ENCODE measurements at regions not wholly inside any gene's neighbourhood (a gene's known extent, or its start where the extent isn't known, plus 50 kb on each side); places are given as distances from the start of the nearest gene placed in this dataset.

DNA sequence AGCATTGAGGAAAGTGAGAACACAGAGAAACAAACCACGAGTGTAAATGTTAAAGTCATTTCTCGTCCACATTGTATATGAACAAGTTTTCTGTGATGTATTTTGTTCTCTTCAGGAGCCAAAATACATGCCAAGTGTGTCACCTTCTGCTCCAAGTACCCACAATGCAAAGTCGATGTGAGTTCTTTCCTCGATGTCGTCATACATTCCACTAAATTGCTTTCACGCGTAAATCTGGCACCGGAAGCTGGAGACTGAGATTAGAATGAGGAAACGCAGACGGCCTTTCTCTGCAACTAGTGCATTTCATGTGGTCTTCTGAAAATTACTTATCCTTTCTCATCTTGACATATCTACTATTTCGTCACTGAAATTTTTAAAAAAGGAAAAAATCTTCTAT, 118.5 kb upstream of the SALL3 start:
- H3K36me3 ChIP-seq (ENCODE audit: control insufficient read depth in 1 of 2, insufficient read depth in 2 of 2, low read length in 2 of 2), result no peaks in the 10 kb centered on the region
- no peaks in the 10 kb centered on the region for H3K4me1 ChIP-seq (ENCODE audit: control insufficient read depth in 1 of 2, insufficient read depth in 2 of 2, low read length in 2 of 2)
- H3K27me3 ChIP-seq (ENCODE audit: low read depth, low read length), result no peaks in the 10 kb centered on the region
- no peaks in the 10 kb centered on the region for H3K9me3 ChIP-seq (ENCODE audit: control insufficient read depth in 1 of 2, low read length in 2 of 2)
- H3K27ac ChIP-seq (ENCODE audit: low read length), result no peak overlapping the region
- no peak overlapping the region for H3K4me3 ChIP-seq (ENCODE audit: low read depth in 1 of 2, low read length in 2 of 2)

DNA sequence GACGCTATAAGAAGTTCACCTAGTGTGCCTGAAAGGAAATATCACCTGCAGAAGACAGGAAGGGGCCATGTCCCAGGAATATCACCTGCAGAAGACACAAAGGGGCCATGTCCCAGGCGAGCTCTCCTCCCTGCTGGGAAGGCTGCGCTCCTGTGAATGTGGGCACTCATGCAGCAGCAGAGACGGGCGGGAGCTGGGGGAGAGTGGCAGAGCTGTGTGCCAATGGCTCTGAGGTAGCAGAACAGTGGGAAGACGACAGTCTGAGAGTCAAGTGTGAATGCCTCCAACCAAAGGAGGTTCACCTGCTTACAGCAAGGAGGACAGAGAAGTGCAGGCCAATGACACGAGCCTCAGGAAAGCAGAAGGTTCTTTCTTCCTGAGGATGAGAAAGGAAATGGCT, 117.9 kb upstream of the SALL3 start:
- H3K9me3 ChIP-seq (ENCODE audit: control insufficient read depth in 1 of 2, low read length in 2 of 2), result no peaks in the 10 kb centered on the region
- H3K4me1 ChIP-seq (ENCODE audit: control insufficient read depth in 1 of 2, insufficient read depth in 2 of 2, low read length in 2 of 2), result no peaks in the 10 kb centered on the region
- H3K4me3 ChIP-seq (ENCODE audit: low read depth in 1 of 2, low read length in 2 of 2), result no peak overlapping the region
- H3K36me3 ChIP-seq (ENCODE audit: control insufficient read depth in 1 of 2, insufficient read depth in 2 of 2, low read length in 2 of 2), result no peaks in the 10 kb centered on the region
- no peak overlapping the region for H3K27ac ChIP-seq (ENCODE audit: low read length)
- no peaks in the 10 kb centered on the region for H3K27me3 ChIP-seq (ENCODE audit: low read depth, low read length)

DNA sequence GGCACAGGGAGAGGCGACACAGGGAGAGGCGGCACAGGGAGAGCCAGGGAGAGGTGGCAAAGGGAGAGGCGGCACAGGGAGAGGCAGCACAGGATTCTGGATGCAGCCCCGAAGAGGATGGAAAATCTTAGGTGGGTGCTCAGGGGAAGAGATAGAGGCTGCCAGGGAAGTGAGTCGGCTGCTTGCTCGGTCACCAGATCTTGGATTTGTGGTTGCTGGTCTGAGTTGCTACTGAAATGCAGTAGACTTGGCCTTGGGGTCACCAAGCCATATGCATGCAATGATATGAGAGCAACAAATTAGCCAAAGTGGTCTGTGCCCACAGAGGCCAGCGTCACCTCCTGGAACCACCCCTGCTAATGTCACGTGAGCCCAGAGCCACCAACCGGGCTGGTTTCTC, 117.2 kb upstream of the SALL3 start:
- no peaks in the 10 kb centered on the region for H3K9me3 ChIP-seq (ENCODE audit: control insufficient read depth in 1 of 2, low read length in 2 of 2)
- H3K27me3 ChIP-seq (ENCODE audit: low read depth, low read length), result no peaks in the 10 kb centered on the region
- H3K36me3 ChIP-seq (ENCODE audit: control insufficient read depth in 1 of 2, insufficient read depth in 2 of 2, low read length in 2 of 2), result no peaks in the 10 kb centered on the region
- H3K4me1 ChIP-seq (ENCODE audit: control insufficient read depth in 1 of 2, insufficient read depth in 2 of 2, low read length in 2 of 2), result no peaks in the 10 kb centered on the region
- H3K27ac ChIP-seq (ENCODE audit: low read length), result no peak overlapping the region
- no peak overlapping the region for H3K4me3 ChIP-seq (ENCODE audit: low read depth in 1 of 2, low read length in 2 of 2)

GRCh38 chr18:78865056-78865598, 114.5 kb upstream of the SALL3 start:
- Histone ChIP-seq H3K27me3 (ENCODE audit: low read depth, low read length) (no peaks in the 10 kb centered on the region), H3K36me3 (ENCODE audit: control insufficient read depth in 1 of 2, insufficient read depth in 2 of 2, low read length in 2 of 2) (no peaks in the 10 kb centered on the region), H3K27ac (ENCODE audit: low read length) (no peak overlapping the region), H3K4me1 (ENCODE audit: control insufficient read depth in 1 of 2, insufficient read depth in 2 of 2, low read length in 2 of 2) (no peaks in the 10 kb centered on the region), H3K9me3 (ENCODE audit: control insufficient read depth in 1 of 2, low read length in 2 of 2) (no peaks in the 10 kb centered on the region), H3K4me3 (ENCODE audit: low read depth in 1 of 2, low read length in 2 of 2) (no peak overlapping the region)

- H3K27ac ChIP-seq (ENCODE audit: low read length), result no peak overlapping the region
- H3K4me3 ChIP-seq (ENCODE audit: low read depth in 1 of 2, low read length in 2 of 2), result no peak overlapping the region
- no peaks in the 10 kb centered on the region for H3K4me1 ChIP-seq (ENCODE audit: control insufficient read depth in 1 of 2, insufficient read depth in 2 of 2, low read length in 2 of 2)
- no peaks in the 10 kb centered on the region for H3K27me3 ChIP-seq (ENCODE audit: low read depth, low read length)
- no peaks in the 10 kb centered on the region for H3K9me3 ChIP-seq (ENCODE audit: control insufficient read depth in 1 of 2, low read length in 2 of 2)
- no peaks in the 10 kb centered on the region for H3K36me3 ChIP-seq (ENCODE audit: control insufficient read depth in 1 of 2, insufficient read depth in 2 of 2, low read length in 2 of 2)
Measured at GRCh38 chr18:78865771-78866310, 113.8 kb upstream of the SALL3 start.

GRCh38 chr18:78867131-78867530, 112.5 kb upstream of the SALL3 start:
- Histone ChIP-seq H3K27ac (ENCODE audit: low read length) (no peak overlapping the region), H3K9me3 (ENCODE audit: control insufficient read depth in 1 of 2, low read length in 2 of 2) (no peaks in the 10 kb centered on the region), H3K4me1 (ENCODE audit: control insufficient read depth in 1 of 2, insufficient read depth in 2 of 2, low read length in 2 of 2) (no peaks in the 10 kb centered on the region), H3K4me3 (ENCODE audit: low read depth in 1 of 2, low read length in 2 of 2) (no peak overlapping the region), H3K27me3 (ENCODE audit: low read depth, low read length) (no peaks in the 10 kb centered on the region), H3K36me3 (ENCODE audit: control insufficient read depth in 1 of 2, insufficient read depth in 2 of 2, low read length in 2 of 2) (no peaks in the 10 kb centered on the region)

GRCh38 chr18:78868330-78869316, 111.0 kb upstream of the SALL3 start:
- no peak overlapping the region for H3K27ac ChIP-seq (ENCODE audit: low read length)
- H3K4me1 ChIP-seq (ENCODE audit: control insufficient read depth in 1 of 2, insufficient read depth in 2 of 2, low read length in 2 of 2), result no peaks in the 10 kb centered on the region

DNA sequence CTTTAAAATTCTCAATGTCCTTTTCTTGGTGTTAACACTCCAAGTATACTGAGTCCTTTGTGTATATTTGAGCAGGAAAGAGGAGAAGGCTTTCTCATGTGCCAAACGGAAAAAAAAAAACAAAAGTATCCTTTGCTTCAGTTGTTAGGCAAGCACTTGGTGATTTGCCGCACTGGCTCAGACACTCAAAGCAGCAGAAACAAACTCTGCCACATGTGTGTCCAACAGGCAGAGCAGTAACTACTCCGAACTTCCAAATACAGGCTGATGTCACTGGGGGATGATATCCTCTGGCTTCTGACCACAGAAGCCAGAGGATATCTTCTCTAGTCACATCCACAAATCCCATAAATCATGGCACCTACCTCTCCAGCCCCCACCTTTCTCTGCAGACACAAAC, 108.0 kb upstream of the SALL3 start:
- no peak overlapping the region for H3K4me3 ChIP-seq (ENCODE audit: low read depth in 1 of 2, low read length in 2 of 2)
- no peak overlapping the region for H3K27ac ChIP-seq (ENCODE audit: low read length)
- no peaks in the 10 kb centered on the region for H3K27me3 ChIP-seq (ENCODE audit: low read depth, low read length)
- no peaks in the 10 kb centered on the region for H3K9me3 ChIP-seq (ENCODE audit: control insufficient read depth in 1 of 2, low read length in 2 of 2)
- no peaks in the 10 kb centered on the region for H3K4me1 ChIP-seq (ENCODE audit: control insufficient read depth in 1 of 2, insufficient read depth in 2 of 2, low read length in 2 of 2)
- H3K36me3 ChIP-seq (ENCODE audit: control insufficient read depth in 1 of 2, insufficient read depth in 2 of 2, low read length in 2 of 2), result no peaks in the 10 kb centered on the region

More at GRCh38 chr18:78868330-78869316, 111.0 kb upstream of the SALL3 start:
- H3K4me3 ChIP-seq (ENCODE audit: low read depth in 1 of 2, low read length in 2 of 2), result no peak overlapping the region
- no peaks in the 10 kb centered on the region for H3K9me3 ChIP-seq (ENCODE audit: control insufficient read depth in 1 of 2, low read length in 2 of 2)
- no peaks in the 10 kb centered on the region for H3K36me3 ChIP-seq (ENCODE audit: control insufficient read depth in 1 of 2, insufficient read depth in 2 of 2, low read length in 2 of 2)
- H3K27me3 ChIP-seq (ENCODE audit: low read depth, low read length), result no peaks in the 10 kb centered on the region

DNA sequence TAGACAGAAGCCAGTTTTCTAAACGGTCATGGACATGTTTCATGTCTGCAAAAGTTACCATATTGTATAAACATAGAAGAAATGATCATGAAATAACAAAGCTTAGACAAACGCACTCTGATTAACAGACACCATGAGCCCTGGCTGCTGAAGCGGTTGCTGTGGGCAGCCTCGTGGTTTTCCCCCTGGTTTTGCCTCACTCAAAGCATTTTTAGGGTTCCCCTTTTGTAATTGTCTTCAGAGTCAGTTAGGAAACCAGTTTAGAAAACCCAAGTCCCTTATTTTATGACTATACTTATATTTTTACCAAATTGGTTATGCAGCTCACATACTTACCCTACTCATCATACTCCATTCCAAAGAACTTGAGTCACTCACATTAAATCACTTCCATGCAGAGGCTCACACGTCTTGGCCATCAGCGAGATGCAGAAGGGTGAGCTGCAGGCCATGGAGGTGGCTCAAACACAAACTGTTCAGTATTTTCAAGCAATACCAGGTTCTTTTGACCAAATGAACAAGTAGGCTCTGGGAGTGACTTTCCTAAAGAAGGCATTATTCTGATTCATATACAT, 105.6 kb upstream of the SALL3 start:
- Histone ChIP-seq H3K9me3 (ENCODE audit: control insufficient read depth in 1 of 2, low read length in 2 of 2) (no peaks in the 10 kb centered on the region), H3K4me1 (ENCODE audit: control insufficient read depth in 1 of 2, insufficient read depth in 2 of 2, low read length in 2 of 2) (no peaks in the 10 kb centered on the region), H3K36me3 (ENCODE audit: control insufficient read depth in 1 of 2, insufficient read depth in 2 of 2, low read length in 2 of 2) (no peaks in the 10 kb centered on the region), H3K4me3 (ENCODE audit: low read depth in 1 of 2, low read length in 2 of 2) (no peak overlapping the region), H3K27ac (ENCODE audit: low read length) (no peak overlapping the region), H3K27me3 (ENCODE audit: low read depth, low read length) (no peaks in the 10 kb centered on the region)

DNA sequence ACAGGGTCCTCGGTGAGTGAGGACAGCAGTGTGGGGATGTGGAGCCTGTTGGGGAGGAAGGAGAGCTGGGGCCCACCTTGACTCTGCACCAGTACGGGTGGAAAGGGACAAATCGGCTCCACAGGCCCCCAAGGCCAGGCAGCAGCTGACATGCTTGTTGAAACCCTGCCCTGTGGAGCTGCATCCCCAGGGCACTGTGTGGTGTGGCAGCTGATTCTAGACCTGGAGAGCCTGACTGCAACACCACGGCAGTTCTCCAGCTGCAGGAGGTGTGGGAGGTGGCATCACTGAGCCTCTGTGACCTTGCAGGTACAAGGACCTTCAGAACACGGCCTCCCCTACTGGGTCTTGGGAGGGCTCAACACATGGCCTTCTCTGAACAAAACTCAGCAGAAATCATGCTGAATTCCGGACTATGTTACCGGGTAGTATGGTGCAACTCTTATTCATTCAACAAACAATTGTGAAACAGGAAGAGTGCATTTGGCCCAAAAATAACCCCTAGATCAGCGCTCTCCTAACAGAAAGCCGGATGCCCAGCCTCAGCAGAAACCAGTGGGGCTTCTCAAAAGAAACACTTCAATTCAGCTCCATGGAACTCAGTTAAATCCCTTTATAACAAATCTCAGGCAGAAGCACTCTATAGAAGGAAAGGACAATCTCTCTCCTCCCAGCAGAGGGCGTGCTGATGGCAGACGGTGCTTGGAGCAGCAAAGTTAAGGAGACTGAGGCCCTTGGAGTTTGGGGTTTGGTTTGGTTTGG, 104.4 kb upstream of the SALL3 start:
- Histone ChIP-seq H3K4me1 (ENCODE audit: control insufficient read depth in 1 of 2, insufficient read depth in 2 of 2, low read length in 2 of 2) (no peaks in the 10 kb centered on the region), H3K9me3 (ENCODE audit: control insufficient read depth in 1 of 2, low read length in 2 of 2) (no peaks in the 10 kb centered on the region), H3K27me3 (ENCODE audit: low read depth, low read length) (no peaks in the 10 kb centered on the region)

More for the DNA sequence above, 104.4 kb upstream of the SALL3 start:
- Histone ChIP-seq H3K4me3 (ENCODE audit: low read depth in 1 of 2, low read length in 2 of 2) (no peak overlapping the region), H3K27ac (ENCODE audit: low read length) (no peak overlapping the region), H3K36me3 (ENCODE audit: control insufficient read depth in 1 of 2, insufficient read depth in 2 of 2, low read length in 2 of 2) (no peaks in the 10 kb centered on the region)
